ENCODE measurements at regions not wholly inside any gene's neighbourhood (a gene's known extent, or its start where the extent isn't known, plus 50 kb on each side); places are given as distances from the start of the nearest gene placed in this dataset.

- Histone ChIP-seq H3K27ac (no peak overlapping the region), H3K4me1 (no peaks in the 10 kb centered on the region), H3K9me3 (no peaks in the 10 kb centered on the region), H3K27me3 (no peaks in the 10 kb centered on the region), H3K36me3 (no peaks in the 10 kb centered on the region), H3K4me3 (no peak overlapping the region)
- DNase-seq (no peak), ATAC-seq (no peak)
- intact Hi-C loops (cut with DNase I): no loop called here
- 88 to 89% methylated on average over 4 of the region's 4 CpGs for WGBS, 2 donors
- no peak for TF ChIP-seq CTCF (IDR thresholded peaks at IDR 0.05)
Measured at GRCh38 chr2:204195498-204195897, 258.9 kb downstream of the ICOS start.

GRCh38 chr2:204197336-204198005, 260.9 kb downstream of the ICOS start:
- Histone ChIP-seq H3K27ac (no peak overlapping the region), H3K4me1 (no peaks in the 10 kb centered on the region), H3K27me3 (no peaks in the 10 kb centered on the region), H3K4me3 (no peak overlapping the region), H3K36me3 (no peaks in the 10 kb centered on the region), H3K9me3 (no peaks in the 10 kb centered on the region)
- intact Hi-C loops (cut with DNase I): no loop called here
- TF ChIP-seq CTCF (IDR thresholded peaks at IDR 0.05): no peak
- DNase-seq (no peak), ATAC-seq (no peak)
- whole genome bisulfite sequencing, 2 donors: 65 to 70% methylated on average over 5 of the region's 5 CpGs

GRCh38 chr2:204199357-204199756, 262.8 kb downstream of the ICOS start:
- WGBS, 2 donors: 73 to 87% methylated on average over 3 of the region's 3 CpGs
- Histone ChIP-seq H3K27me3 (no peaks in the 10 kb centered on the region), H3K27ac (no peak overlapping the region), H3K36me3 (no peaks in the 10 kb centered on the region), H3K4me3 (no peak overlapping the region), H3K4me1 (no peaks in the 10 kb centered on the region), H3K9me3 (no peaks in the 10 kb centered on the region)
- DNase-seq (no peak), ATAC-seq (no peak)
- TF ChIP-seq CTCF (IDR thresholded peaks at IDR 0.05): no peak
- intact Hi-C loops (cut with DNase I): no loop called here

- no peak for DNase-seq
- Histone ChIP-seq H3K27ac (no peak overlapping the region), H3K9me3 (no peaks in the 10 kb centered on the region), H3K27me3 (peaks cover 0 to 6% (median 3%) of the 10 kb centered on the region in 7 donors), H3K4me3 (no peak overlapping the region), H3K4me1 (no peaks in the 10 kb centered on the region), H3K36me3 (no peaks in the 10 kb centered on the region)
- no peak for TF ChIP-seq CTCF (IDR thresholded peaks at IDR 0.05)
- WGBS, 2 donors: 90 to 98% methylated on average over 2 of the region's 2 CpGs
- intact Hi-C loops (cut with DNase I): no loop called here
- ATAC-seq: no peak
Measured at GRCh38 chr2:204201507-204201906, 264.9 kb downstream of the ICOS start.

All from heart right ventricle (tissue), 16 donors.